Lower leg skin (tissue), 3 donors: ENCODE measurements at regions not wholly inside any gene's neighbourhood (a gene's known extent, or its start where the extent isn't known, plus 50 kb on each side); places are given as distances from the start of the nearest gene placed in this dataset.

Experiments used
- POLR2A ChIP-seq, 2 donors: fragments of 450-650 bp; IDR thresholded peaks; one replicate each; pipeline ENCODE4 v1.6.1; 2016 to 2017; ENCODE audit warnings: antibody characterized with exemption in 2 of 2, mild to moderate bottlenecking in 1 of 2, moderate library complexity in 1 of 2
- TF ChIP-seq, protein P1 (sequence below), 3 donors: fragments of 450-650 bp; IDR thresholded peaks; one replicate each; pipeline ENCODE4 v1.5.1; 2016; ENCODE audit warnings: antibody characterized with exemption in 3 of 3, mild to moderate bottlenecking in 3 of 3, moderate library complexity in 2 of 3

- no peak for TF ChIP-seq POLR2A (IDR thresholded peaks at IDR 0.05)
- TF ChIP-seq, protein P1, sequence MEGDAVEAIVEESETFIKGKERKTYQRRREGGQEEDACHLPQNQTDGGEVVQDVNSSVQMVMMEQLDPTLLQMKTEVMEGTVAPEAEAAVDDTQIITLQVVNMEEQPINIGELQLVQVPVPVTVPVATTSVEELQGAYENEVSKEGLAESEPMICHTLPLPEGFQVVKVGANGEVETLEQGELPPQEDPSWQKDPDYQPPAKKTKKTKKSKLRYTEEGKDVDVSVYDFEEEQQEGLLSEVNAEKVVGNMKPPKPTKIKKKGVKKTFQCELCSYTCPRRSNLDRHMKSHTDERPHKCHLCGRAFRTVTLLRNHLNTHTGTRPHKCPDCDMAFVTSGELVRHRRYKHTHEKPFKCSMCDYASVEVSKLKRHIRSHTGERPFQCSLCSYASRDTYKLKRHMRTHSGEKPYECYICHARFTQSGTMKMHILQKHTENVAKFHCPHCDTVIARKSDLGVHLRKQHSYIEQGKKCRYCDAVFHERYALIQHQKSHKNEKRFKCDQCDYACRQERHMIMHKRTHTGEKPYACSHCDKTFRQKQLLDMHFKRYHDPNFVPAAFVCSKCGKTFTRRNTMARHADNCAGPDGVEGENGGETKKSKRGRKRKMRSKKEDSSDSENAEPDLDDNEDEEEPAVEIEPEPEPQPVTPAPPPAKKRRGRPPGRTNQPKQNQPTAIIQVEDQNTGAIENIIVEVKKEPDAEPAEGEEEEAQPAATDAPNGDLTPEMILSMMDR (IDR thresholded peaks at IDR 0.05): no peak
Measured at GRCh38 chr1:166679369-166679768, 159.9 kb upstream of the POGK start.
